PC-9 (cell line): ENCODE measurements at regions not wholly inside any gene's neighbourhood (a gene's known extent, or its start where the extent isn't known, plus 50 kb on each side); places are given as distances from the start of the nearest gene placed in this dataset.

Source experiments
- EZH2 ChIP-seq: fragments of 200-600 bp; sonication (generic); IDR thresholded peaks from 2 replicates; pipeline ENCODE4 v1.8.0; 2017; ENCODE audit warnings: antibody characterized with exemption, low read depth
- TF ChIP-seq, protein P1 (sequence below): fragments of 200-600 bp; sonication (generic); conservative IDR thresholded peaks from 2 replicates; pipeline ENCODE4 v1.6.1; 2017; ENCODE audit warnings: mixed run types, antibody characterized with exemption, mild to moderate bottlenecking, moderate library complexity

- TF ChIP-seq, protein P1, sequence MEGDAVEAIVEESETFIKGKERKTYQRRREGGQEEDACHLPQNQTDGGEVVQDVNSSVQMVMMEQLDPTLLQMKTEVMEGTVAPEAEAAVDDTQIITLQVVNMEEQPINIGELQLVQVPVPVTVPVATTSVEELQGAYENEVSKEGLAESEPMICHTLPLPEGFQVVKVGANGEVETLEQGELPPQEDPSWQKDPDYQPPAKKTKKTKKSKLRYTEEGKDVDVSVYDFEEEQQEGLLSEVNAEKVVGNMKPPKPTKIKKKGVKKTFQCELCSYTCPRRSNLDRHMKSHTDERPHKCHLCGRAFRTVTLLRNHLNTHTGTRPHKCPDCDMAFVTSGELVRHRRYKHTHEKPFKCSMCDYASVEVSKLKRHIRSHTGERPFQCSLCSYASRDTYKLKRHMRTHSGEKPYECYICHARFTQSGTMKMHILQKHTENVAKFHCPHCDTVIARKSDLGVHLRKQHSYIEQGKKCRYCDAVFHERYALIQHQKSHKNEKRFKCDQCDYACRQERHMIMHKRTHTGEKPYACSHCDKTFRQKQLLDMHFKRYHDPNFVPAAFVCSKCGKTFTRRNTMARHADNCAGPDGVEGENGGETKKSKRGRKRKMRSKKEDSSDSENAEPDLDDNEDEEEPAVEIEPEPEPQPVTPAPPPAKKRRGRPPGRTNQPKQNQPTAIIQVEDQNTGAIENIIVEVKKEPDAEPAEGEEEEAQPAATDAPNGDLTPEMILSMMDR: no peak
- TF ChIP-seq EZH2: no peak
These were observed 1168.4 kb downstream of the FSCB start for GRCh38 chr14:43338713-43339112.
